Mucosa of descending colon (tissue), 3 donors: ENCODE measurements at regions not wholly inside any gene's neighbourhood (a gene's known extent, or its start where the extent isn't known, plus 50 kb on each side); places are given as distances from the start of the nearest gene placed in this dataset.

ENCODE experiments used
- ATAC-seq: fragments of 200-7000 bp; cut with Tn5 transposase; one replicate; pipeline ENCODE4 v1.9.1; 2020; ENCODE audit warnings: mild to moderate bottlenecking, moderate library complexity
- DNase-seq, 3 donors: peaks; one replicate each; pipeline ENCODE4 v3.0.0-alpha.2; 2020
- H3K36me3 ChIP-seq: fragments of 200-600 bp; one replicate; pipeline ENCODE4 v1.8.0; 2021; ENCODE audit warnings: low read depth, mild to moderate bottlenecking
- H3K4me1 ChIP-seq: fragments of 200-600 bp; one replicate; pipeline ENCODE4 v1.8.0; 2021; ENCODE audit warnings: low read depth, mild to moderate bottlenecking
- H3K4me3 ChIP-seq: fragments of 200-600 bp; one replicate; pipeline ENCODE4 v1.8.0; 2021; ENCODE audit warnings: mild to moderate bottlenecking
- H3K9me3 ChIP-seq: fragments of 200-600 bp; one replicate; pipeline ENCODE4 v1.8.0; 2021; ENCODE audit warnings: mild to moderate bottlenecking
- intact Hi-C, 2 donors: fragments of 100-400 bp; cut with DNase I in 1 of 2; cut with micrococcal nuclease in 1 of 2; formaldehyde crosslinking; loops; one replicate each; pipeline versions ENCODE4 v1.11.0 to v1.11.1; 2022; cut with DNase I, micrococcal nuclease
- TF ChIP-seq, protein P1 (sequence below): fragments of 200-600 bp; IDR thresholded peaks from one replicate; pipeline ENCODE4 v1.8.0; 2022; ENCODE audit warnings: antibody characterized with exemption, mild to moderate bottlenecking
- donor health status: DM: no; HTN: no; CAD: no; lungs with moderate emphysema.
- donor health status: DM: no; HTN: no; CAD: no.
- donor health status: DM: no; HTN: yes; CAD: no.

DNA sequence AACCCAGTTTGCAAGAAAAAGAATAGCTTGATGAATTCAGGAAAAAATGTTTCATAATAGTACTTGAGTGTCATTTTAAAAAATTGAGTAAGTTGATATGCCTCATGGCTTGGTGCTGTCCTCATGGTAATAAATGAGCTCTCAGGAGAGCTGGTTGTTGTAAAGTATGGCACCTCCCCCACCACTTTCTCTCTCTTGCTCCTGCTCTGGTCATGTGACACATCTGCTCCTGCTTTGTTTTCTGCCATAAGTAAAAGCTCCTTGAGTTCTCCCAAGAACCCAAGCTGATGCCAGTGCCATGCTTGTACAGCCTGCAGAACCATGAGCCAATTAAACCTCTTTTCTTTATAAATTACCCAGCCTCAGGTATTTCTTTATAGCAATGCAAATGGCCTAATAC, 108.8 kb upstream of the CRBN start:
- no peaks in the 10 kb centered on the region for H3K4me1 ChIP-seq
- H3K4me3 ChIP-seq, result no peak overlapping the region
- intact Hi-C loops, result no loop called here
- H3K36me3 ChIP-seq, result no peaks in the 10 kb centered on the region
- ATAC-seq, result no peak
- TF ChIP-seq, protein P1, sequence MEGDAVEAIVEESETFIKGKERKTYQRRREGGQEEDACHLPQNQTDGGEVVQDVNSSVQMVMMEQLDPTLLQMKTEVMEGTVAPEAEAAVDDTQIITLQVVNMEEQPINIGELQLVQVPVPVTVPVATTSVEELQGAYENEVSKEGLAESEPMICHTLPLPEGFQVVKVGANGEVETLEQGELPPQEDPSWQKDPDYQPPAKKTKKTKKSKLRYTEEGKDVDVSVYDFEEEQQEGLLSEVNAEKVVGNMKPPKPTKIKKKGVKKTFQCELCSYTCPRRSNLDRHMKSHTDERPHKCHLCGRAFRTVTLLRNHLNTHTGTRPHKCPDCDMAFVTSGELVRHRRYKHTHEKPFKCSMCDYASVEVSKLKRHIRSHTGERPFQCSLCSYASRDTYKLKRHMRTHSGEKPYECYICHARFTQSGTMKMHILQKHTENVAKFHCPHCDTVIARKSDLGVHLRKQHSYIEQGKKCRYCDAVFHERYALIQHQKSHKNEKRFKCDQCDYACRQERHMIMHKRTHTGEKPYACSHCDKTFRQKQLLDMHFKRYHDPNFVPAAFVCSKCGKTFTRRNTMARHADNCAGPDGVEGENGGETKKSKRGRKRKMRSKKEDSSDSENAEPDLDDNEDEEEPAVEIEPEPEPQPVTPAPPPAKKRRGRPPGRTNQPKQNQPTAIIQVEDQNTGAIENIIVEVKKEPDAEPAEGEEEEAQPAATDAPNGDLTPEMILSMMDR, result no peak
- no peak for DNase-seq
- H3K9me3 ChIP-seq, result peaks cover 5% of the 10 kb centered on the region

DNA sequence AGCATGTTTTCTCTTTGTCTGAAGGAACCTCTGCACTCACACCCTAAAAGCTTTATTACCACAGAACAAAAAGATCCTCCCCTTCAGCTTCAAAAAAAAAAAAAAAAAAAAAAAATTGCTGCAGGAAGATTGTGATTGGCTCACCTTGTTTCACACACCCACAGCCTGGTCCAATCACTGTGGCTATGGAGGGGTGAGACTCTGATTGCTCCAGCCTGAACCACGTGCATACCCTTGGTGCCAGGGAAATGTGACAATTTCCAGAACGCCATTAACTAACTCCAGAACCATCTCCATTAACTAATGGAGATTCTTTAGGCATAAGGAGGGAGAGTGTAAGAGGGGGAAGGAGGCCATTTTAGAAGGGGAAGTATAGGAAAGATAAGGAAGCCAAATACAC, 106.5 kb upstream of the CRBN start:
- intact Hi-C loops, result no loop called here
- ATAC-seq (no peak), DNase-seq (no peak)
- TF ChIP-seq, protein P1, result no peak
- Histone ChIP-seq H3K36me3 (no peaks in the 10 kb centered on the region), H3K9me3 (no peaks in the 10 kb centered on the region), H3K4me1 (no peaks in the 10 kb centered on the region), H3K4me3 (no peak overlapping the region)

DNA sequence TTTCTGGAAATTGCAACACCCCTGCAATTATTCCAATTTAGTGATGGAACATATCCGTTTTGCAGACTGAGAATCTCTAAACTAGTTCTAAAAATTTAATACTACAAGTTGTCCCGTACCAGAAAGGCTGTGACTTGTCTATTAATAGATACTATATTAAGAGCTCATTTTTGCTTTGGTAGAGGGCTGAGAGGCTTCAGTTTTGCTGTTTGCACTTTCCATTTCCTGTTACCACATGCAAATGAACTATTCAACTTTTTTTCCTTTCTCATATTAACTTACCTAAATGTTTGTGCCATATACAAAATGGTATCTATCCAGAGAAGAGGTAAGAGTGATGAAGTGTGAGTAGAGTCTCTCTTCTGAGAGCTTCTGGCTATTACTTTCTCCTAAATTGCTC, 101.5 kb upstream of the CRBN start:
- DNase-seq, result no peak
- no peaks in the 10 kb centered on the region for H3K4me1 ChIP-seq
- no peaks in the 10 kb centered on the region for H3K36me3 ChIP-seq
- no peak overlapping the region for H3K4me3 ChIP-seq
- ATAC-seq, result no peak
- H3K9me3 ChIP-seq, result no peaks in the 10 kb centered on the region
- TF ChIP-seq, protein P1, result no peak
- intact Hi-C loops, result no loop called here

GRCh38 chr3:3280396-3280795, 100.9 kb upstream of the CRBN start:
- no peak overlapping the region for H3K4me3 ChIP-seq

GRCh38 chr3:3278073-3278472, 98.6 kb upstream of the CRBN start:
- Histone ChIP-seq H3K36me3 (no peaks in the 10 kb centered on the region), H3K4me1 (no peaks in the 10 kb centered on the region), H3K9me3 (no peaks in the 10 kb centered on the region), H3K4me3 (no peak overlapping the region)
- ATAC-seq, result no peak
- intact Hi-C loops, result no loop called here
- no peak for DNase-seq
- TF ChIP-seq, protein P1, result no peak

More at GRCh38 chr3:3280396-3280795, 100.9 kb upstream of the CRBN start:
- ATAC-seq (no peak), DNase-seq (no peak)
- intact Hi-C loops, result no loop called here
- TF ChIP-seq, protein P1, result no peak
- no peaks in the 10 kb centered on the region for H3K9me3 ChIP-seq
- no peaks in the 10 kb centered on the region for H3K4me1 ChIP-seq
- no peaks in the 10 kb centered on the region for H3K36me3 ChIP-seq

GRCh38 chr3:3276630-3277029, 97.1 kb upstream of the CRBN start:
- H3K9me3 ChIP-seq, result no peaks in the 10 kb centered on the region
- no peaks in the 10 kb centered on the region for H3K36me3 ChIP-seq
- no peak for ATAC-seq
- H3K4me3 ChIP-seq, result no peak overlapping the region
- DNase-seq, result no peak
- TF ChIP-seq, protein P1, result no peak
- H3K4me1 ChIP-seq, result no peaks in the 10 kb centered on the region
- intact Hi-C loops, result no loop called here
